Prostate gland (tissue), 2 donors: ENCODE measurements at regions not wholly inside any gene's neighbourhood (a gene's known extent, or its start where the extent isn't known, plus 50 kb on each side); places are given as distances from the start of the nearest gene placed in this dataset.

Experiments used
- POLR2A ChIP-seq: fragments of 450-650 bp; IDR thresholded peaks from one replicate; pipeline ENCODE4 v1.6.1; 2016; ENCODE audit warnings: antibody characterized with exemption, mild to moderate bottlenecking
- POLR2AphosphoS5 ChIP-seq: sonication (generic); formaldehyde crosslinking; IDR thresholded peaks from one replicate; pipeline ENCODE4 v1.6.1; 2017; ENCODE audit warnings: antibody characterized with exemption
- TF ChIP-seq, protein P1 (sequence below), 4 experiments: fragments of 200-600 bp in 2 of 4; fragments of 450-650 bp in 2 of 4; sonication (generic) in 2 of 4; IDR thresholded peaks; 1 replicate in 3 of 4; 2 replicates in 1 of 4; pipeline ENCODE4 v1.5.1; 2016 to 2019; ENCODE audit warnings: antibody characterized with exemption in 4 of 4, mild to moderate bottlenecking in 2 of 4, moderate library complexity in 2 of 4

DNA sequence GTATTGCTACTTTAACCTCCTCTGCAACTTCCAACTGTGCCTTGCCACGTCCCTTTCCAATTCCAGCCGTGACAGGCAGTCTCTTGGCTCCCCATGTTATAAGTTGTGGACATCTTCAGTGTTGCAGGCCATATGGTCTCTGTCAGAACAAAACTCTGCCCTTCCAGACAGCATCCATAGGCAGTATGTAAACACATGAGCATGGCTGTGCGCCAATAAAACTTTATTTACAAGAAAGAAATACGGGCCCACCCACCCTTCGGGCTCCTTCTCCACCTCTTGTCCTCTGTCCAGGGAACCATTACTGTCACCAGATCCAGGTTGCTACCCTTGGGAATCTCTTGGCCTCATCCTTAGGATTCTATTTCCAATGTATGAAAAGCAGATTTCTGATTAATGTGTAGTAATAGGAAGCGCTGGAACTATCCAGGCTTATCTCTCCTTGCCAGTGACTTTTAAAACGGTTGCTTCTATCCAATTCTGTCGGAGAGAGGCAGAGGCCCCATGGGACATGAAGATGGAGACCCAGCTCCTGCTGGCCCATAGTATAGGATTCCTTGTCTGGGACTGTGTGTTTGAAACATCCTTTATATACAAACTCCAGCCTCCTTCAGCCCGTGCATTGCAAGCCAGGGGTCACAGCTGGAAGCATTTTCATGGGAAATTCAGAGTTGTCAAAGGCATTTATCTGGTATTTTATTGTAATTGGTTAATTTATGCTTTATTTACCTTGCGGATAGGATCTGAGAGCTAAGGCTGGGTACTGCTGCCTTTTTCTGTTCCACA is 114.4 kb downstream of the ZNF664 start:
- TF ChIP-seq, protein P1, sequence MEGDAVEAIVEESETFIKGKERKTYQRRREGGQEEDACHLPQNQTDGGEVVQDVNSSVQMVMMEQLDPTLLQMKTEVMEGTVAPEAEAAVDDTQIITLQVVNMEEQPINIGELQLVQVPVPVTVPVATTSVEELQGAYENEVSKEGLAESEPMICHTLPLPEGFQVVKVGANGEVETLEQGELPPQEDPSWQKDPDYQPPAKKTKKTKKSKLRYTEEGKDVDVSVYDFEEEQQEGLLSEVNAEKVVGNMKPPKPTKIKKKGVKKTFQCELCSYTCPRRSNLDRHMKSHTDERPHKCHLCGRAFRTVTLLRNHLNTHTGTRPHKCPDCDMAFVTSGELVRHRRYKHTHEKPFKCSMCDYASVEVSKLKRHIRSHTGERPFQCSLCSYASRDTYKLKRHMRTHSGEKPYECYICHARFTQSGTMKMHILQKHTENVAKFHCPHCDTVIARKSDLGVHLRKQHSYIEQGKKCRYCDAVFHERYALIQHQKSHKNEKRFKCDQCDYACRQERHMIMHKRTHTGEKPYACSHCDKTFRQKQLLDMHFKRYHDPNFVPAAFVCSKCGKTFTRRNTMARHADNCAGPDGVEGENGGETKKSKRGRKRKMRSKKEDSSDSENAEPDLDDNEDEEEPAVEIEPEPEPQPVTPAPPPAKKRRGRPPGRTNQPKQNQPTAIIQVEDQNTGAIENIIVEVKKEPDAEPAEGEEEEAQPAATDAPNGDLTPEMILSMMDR (IDR thresholded peaks at IDR 0.05), result no peak
- no peak for TF ChIP-seq POLR2AphosphoS5
- no peak for TF ChIP-seq POLR2A
